ENCODE measurements at regions not wholly inside any gene's neighbourhood (a gene's known extent, or its start where the extent isn't known, plus 50 kb on each side); places are given as distances from the start of the nearest gene placed in this dataset.

DNA sequence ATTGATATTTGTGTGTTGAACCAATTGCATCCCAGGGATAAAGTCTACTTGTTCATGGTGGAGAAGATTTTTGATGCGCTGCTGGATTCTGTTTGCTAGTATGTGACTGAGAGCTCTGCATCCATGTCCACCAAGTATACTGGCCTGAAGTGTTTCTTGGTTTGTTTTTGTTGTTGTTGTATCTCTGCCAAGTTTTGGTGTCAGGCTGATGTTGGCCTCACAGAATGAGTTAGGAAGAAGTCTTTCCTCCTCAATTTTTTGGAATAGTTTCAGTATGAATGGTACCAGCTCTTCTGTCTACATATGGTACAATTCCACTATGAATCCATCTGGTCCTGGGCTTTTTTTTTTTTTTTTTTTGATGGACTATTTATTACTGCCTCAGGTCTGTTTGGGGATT lies 50.9 kb upstream of the OSTN start:
- no peak overlapping the region for H2BK120ac ChIP-seq (ENCODE audit: low read depth, low read length, poor library complexity, severe bottlenecking)
- H2AFZ ChIP-seq (ENCODE audit: low read length): no peak overlapping the region
- H2AK5ac ChIP-seq (ENCODE audit: insufficient read length, low read length): no peak overlapping the region
- no peak overlapping the region for H2BK20ac ChIP-seq (ENCODE audit: low read depth, low read length, poor library complexity, severe bottlenecking)
- no peak overlapping the region for H3K27ac ChIP-seq (ENCODE audit: insufficient read length, low read depth, low read length)
- H3K4me1 ChIP-seq (ENCODE audit: insufficient read depth, low read length): no peaks in the 10 kb centered on the region
- H3K9me3 ChIP-seq (ENCODE audit: control insufficient read depth, low read depth, low read length): no peaks in the 10 kb centered on the region
- no peak overlapping the region for H2BK5ac ChIP-seq (ENCODE audit: insufficient read length, low read length)
- no peak overlapping the region for H3K18ac ChIP-seq (ENCODE audit: insufficient read length, low read depth, low read length)
- WGBS (ENCODE audit: extremely low coverage, insufficient read length, low lambda C conversion rate): no CpG with 5 or more reads among the region's 1 CpG
- no peaks in the 10 kb centered on the region for H3K79me2 ChIP-seq (ENCODE audit: insufficient read depth, low read length)
- H4K20me1 ChIP-seq (ENCODE audit: control insufficient read depth, insufficient read depth, insufficient read length): no peaks in the 10 kb centered on the region
- DNase-seq: no peak
- H2BK15ac ChIP-seq (ENCODE audit: low read depth, low read length): no peak overlapping the region
- H3K4ac ChIP-seq (ENCODE audit: low read depth, low read length): no peak overlapping the region
- no peaks in the 10 kb centered on the region for H3K27me3 ChIP-seq (ENCODE audit: insufficient read depth, low read length)
- H3K27ac Mint-ChIP-seq: no peak overlapping the region
- no peak overlapping the region for H3K9ac ChIP-seq (ENCODE audit: extremely low read depth, insufficient read length, low read length)
- H4K5ac ChIP-seq (ENCODE audit: insufficient read length, low read depth, low read length): no peak overlapping the region
- H4K91ac ChIP-seq (ENCODE audit: insufficient read length, low read depth, low read length): no peak overlapping the region
- no peaks in the 10 kb centered on the region; a peak in 1 of 4 replicates for H3K4me1 Mint-ChIP-seq
- no peak overlapping the region for H3K4me3 Mint-ChIP-seq
- H3T11ph ChIP-seq (ENCODE audit: low read length): no peak overlapping the region
- H3K27me3 Mint-ChIP-seq (ENCODE audit: low read depth): no peaks in the 10 kb centered on the region
- H4K8ac ChIP-seq (replicated peaks; ENCODE audit: insufficient read length, low read depth, low read length): no peak overlapping the region
- H3K36me3 Mint-ChIP-seq (ENCODE audit: insufficient read depth in 1 of 3, low read depth in 3 of 3): no peaks in the 10 kb centered on the region
- H3K9me3 Mint-ChIP-seq: no peaks in the 10 kb centered on the region
- H2BK12ac ChIP-seq (ENCODE audit: insufficient read length, low read depth, low read length): no peak overlapping the region
- H3K23me2 ChIP-seq (ENCODE audit: insufficient read length, low read depth, low read length, poor library complexity, severe bottlenecking): no peaks in the 10 kb centered on the region
- no peak overlapping the region for H3K23ac ChIP-seq (ENCODE audit: insufficient read length, low read depth, low read length)
- no peak overlapping the region for H3K56ac ChIP-seq (ENCODE audit: insufficient read length, low read depth, low read length)
- H3K79me1 ChIP-seq (ENCODE audit: insufficient read depth, low read depth, low read length, poor library complexity, severe bottlenecking): no peaks in the 10 kb centered on the region
- no peak overlapping the region for H3K4me2 ChIP-seq (ENCODE audit: insufficient read depth, insufficient read length, low read length)
- H3K14ac ChIP-seq (ENCODE audit: insufficient read depth, low read length): no peak overlapping the region
- TF ChIP-seq, protein P1, sequence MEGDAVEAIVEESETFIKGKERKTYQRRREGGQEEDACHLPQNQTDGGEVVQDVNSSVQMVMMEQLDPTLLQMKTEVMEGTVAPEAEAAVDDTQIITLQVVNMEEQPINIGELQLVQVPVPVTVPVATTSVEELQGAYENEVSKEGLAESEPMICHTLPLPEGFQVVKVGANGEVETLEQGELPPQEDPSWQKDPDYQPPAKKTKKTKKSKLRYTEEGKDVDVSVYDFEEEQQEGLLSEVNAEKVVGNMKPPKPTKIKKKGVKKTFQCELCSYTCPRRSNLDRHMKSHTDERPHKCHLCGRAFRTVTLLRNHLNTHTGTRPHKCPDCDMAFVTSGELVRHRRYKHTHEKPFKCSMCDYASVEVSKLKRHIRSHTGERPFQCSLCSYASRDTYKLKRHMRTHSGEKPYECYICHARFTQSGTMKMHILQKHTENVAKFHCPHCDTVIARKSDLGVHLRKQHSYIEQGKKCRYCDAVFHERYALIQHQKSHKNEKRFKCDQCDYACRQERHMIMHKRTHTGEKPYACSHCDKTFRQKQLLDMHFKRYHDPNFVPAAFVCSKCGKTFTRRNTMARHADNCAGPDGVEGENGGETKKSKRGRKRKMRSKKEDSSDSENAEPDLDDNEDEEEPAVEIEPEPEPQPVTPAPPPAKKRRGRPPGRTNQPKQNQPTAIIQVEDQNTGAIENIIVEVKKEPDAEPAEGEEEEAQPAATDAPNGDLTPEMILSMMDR (conservative IDR thresholded peaks at IDR 0.05): no peak

Measured in H9 (cell line).